OCI-LY3 (cell line): ENCODE measurements at regions not wholly inside any gene's neighbourhood (a gene's known extent, or its start where the extent isn't known, plus 50 kb on each side); places are given as distances from the start of the nearest gene placed in this dataset.
"Not testable (repeated sequence)": the region's sequence is repeated elsewhere in the genome, so short reads cannot be mapped to it uniquely, and the experiment has no call there.

Source experiments
- H2AFZ ChIP-seq: fragments of 200-600, 300-600 bp; shearing (Covaris generic); 2 replicates; pipeline ENCODE4 v1.6.0; 2014; ENCODE audit warnings: antibody characterized with exemption, low read depth, low read length
- H3K27ac ChIP-seq: fragments of 200-600, 300-600 bp; sonication (generic); 2 replicates; pipeline ENCODE4 v1.5.1; 2014; ENCODE audit warnings: mild to moderate bottlenecking, low read length, moderate library complexity, mixed read lengths
- H3K27me3 ChIP-seq: fragments of 200-600, 300-600 bp; sonication (generic); 2 replicates; pipeline ENCODE4 v1.6.1; 2014; ENCODE audit warnings: low read depth, low read length, mixed read lengths
- H3K36me3 ChIP-seq: fragments of 200-600, 300-600 bp; sonication (generic); replicated peaks from 2 replicates; pipeline ENCODE3; 2014; ENCODE audit warnings: low read depth, low read length, mixed read lengths
- H3K4me1 ChIP-seq: fragments of 300-600, 200-600 bp; sonication (generic); 2 replicates; pipeline ENCODE4 v1.6.1; 2014; ENCODE audit warnings: low read length, mixed read lengths
- H3K4me2 ChIP-seq: fragments of 200-600, 300-600 bp; sonication (generic); 2 replicates; pipeline ENCODE4 v1.6.1; 2014; ENCODE audit warnings: low read length, mixed read lengths
- H3K4me3 ChIP-seq: fragments of 300-600, 200-600 bp; sonication (generic); 2 replicates; pipeline ENCODE4 v1.5.1; 2014; ENCODE audit warnings: antibody characterized with exemption, mild to moderate bottlenecking, low read length, moderate library complexity
- H3K79me2 ChIP-seq: fragments of 300-600, 200-600 bp; shearing (Covaris generic); 2 replicates; pipeline ENCODE4 v1.6.1; 2014; ENCODE audit warnings: mild to moderate bottlenecking, low read length, mixed read lengths
- H3K9ac ChIP-seq: fragments of 300-600, 200-600 bp; shearing (Covaris generic); 2 replicates; pipeline ENCODE4 v1.6.0; 2014; ENCODE audit warnings: mild to moderate bottlenecking, low read length, moderate library complexity
- H3K9me3 ChIP-seq: fragments of 200-600, 300-600 bp; shearing (Covaris generic); 2 replicates; pipeline ENCODE4 v1.6.1; 2014; ENCODE audit warnings: low read length, mixed read lengths; ENCODE audit not compliant: insufficient read depth
- H4K20me1 ChIP-seq: fragments of 200-600, 300-600 bp; sonication (generic); 2 replicates; pipeline ENCODE4 v1.6.1; 2016; ENCODE audit warnings: low read length, mixed read lengths; ENCODE audit not compliant: insufficient read depth
- CTCF ChIP-seq: fragments of 200-600, 300-600 bp; sonication (generic); IDR thresholded peaks from 2 replicates; pipeline ENCODE4 v1.5.1; 2014; ENCODE audit warnings: antibody characterized with exemption, low read length, low read depth
- EZH2phosphoT487 ChIP-seq: fragments of 200-600 bp; shearing (Covaris generic); IDR thresholded peaks from 2 replicates; pipeline ENCODE4 v1.6.1; 2018; ENCODE audit warnings: antibody characterized with exemption, mixed run types, low read depth

- Histone ChIP-seq H2AFZ (no peak overlapping the region), H3K36me3 (no peaks in the 10 kb centered on the region)
These were observed 1334.0 kb upstream of the CITED2 start for GRCh38 chr6:140708441-140708840.

DNA sequence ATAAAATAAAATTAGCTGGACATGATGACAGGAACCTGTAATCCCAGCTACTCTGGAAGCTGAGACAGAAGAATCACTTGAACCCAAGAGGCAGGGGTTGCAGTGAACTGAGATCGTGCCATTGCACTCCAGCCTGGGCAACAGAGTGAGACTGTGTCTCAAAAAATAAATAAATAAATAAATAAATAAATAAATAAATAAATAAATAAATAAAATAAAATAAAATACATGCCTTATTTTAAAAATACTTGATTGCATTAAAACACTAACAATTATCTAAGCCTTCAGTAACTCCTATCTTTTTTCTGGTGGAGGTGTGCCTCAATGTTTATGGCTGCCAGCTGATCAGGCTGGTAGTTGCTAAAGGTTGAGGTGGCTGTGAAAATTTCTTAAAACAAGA lies 1329.6 kb upstream of the CITED2 start:
- not testable (repeated sequence) for H3K4me3 ChIP-seq, H3K36me3 ChIP-seq, H3K79me2 ChIP-seq, H3K4me2 ChIP-seq, H3K27ac ChIP-seq, H3K9ac ChIP-seq, H3K4me1 ChIP-seq, H3K9me3 ChIP-seq, H2AFZ ChIP-seq, H4K20me1 ChIP-seq, H3K27me3 ChIP-seq

More at GRCh38 chr6:140708441-140708840, 1334.0 kb upstream of the CITED2 start:
- Histone ChIP-seq H3K4me3 (no peak overlapping the region), H3K79me2 (no peaks in the 10 kb centered on the region), H3K4me2 (no peak overlapping the region), H3K27me3 (no peaks in the 10 kb centered on the region), H3K27ac (no peak overlapping the region), H3K9ac (no peak overlapping the region), H3K9me3 (no peaks in the 10 kb centered on the region), H3K4me1 (peaks cover 10% of the 10 kb centered on the region; the same call in 1 of the 2 replicates), H4K20me1 (no peaks in the 10 kb centered on the region)
- TF ChIP-seq CTCF (no peak), EZH2phosphoT487 (no peak)

- no peak for TF ChIP-seq CTCF
- TF ChIP-seq EZH2phosphoT487: no peak
- Histone ChIP-seq H3K27me3 (no peaks in the 10 kb centered on the region), H3K9ac (no peak overlapping the region), H2AFZ (no peak overlapping the region), H3K27ac (no peak overlapping the region), H3K36me3 (no peaks in the 10 kb centered on the region), H3K4me3 (no peak overlapping the region), H3K4me1 (no peaks in the 10 kb centered on the region), H4K20me1 (no peaks in the 10 kb centered on the region), H3K9me3 (no peaks in the 10 kb centered on the region), H3K4me2 (no peak overlapping the region), H3K79me2 (no peaks in the 10 kb centered on the region)
These were observed 1323.1 kb upstream of the CITED2 start for GRCh38 chr6:140697585-140697984.

DNA sequence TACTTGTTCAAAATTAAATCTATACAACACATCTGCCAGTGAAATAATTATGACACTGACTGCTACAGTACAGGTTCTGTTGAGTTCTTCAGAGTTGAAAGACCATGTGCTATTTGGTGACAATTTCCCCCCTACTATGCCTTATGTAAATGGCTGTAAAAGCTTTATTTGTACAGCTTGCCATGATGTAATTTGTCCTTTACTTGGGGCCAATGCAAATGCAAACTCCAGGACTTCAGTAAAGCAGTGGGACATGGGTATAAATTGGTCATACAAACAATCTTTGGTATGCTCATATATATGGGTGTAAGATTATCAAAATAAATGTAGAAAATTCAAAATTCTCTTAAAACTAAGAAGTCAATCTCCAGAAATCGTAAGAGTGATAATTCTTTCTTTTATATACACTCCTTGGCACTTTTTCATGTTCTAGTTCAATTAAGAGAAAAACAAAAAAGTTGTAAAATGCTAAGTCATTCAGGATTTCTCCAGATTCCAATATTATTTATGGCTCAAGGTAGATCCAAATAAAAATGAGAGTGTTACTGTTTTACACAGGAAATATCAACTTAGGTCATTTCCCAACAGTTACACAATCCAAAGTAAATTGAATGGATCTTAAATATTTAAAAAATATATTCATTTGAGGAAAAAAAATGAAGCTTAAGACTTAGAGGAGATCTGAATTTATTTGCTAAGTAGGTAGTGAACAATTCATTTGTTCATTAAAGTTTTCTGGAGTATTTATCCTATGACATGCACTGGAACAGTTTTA lies 1310.5 kb upstream of the CITED2 start:
- Histone ChIP-seq H2AFZ (no peak overlapping the region), H3K4me3 (no peak overlapping the region), H3K4me2 (no peak overlapping the region), H3K9ac (no peak overlapping the region), H3K4me1 (no peaks in the 10 kb centered on the region), H3K9me3 (no peaks in the 10 kb centered on the region), H3K27me3 (no peaks in the 10 kb centered on the region), H3K27ac (no peak overlapping the region), H3K36me3 (no peaks in the 10 kb centered on the region), H4K20me1 (no peaks in the 10 kb centered on the region), H3K79me2 (no peaks in the 10 kb centered on the region)
- TF ChIP-seq EZH2phosphoT487 (no peak), CTCF (no peak)
